SK-N-SH treated with all-trans-retinoic acid at 6 μM for 48 hours (cell line): ENCODE measurements at regions not wholly inside any gene's neighbourhood (a gene's known extent, or its start where the extent isn't known, plus 50 kb on each side); places are given as distances from the start of the nearest gene placed in this dataset.

Experiments
- ATAC-seq: fragments of 200-7000 bp; cut with Tn5 transposase; 3 replicates; pipeline ENCODE4 v1.9.1; 2020; ENCODE audit warnings: mild to moderate bottlenecking, moderate library complexity
- ARNTL ChIP-seq: fragments of 450-650 bp; formaldehyde crosslinking; IDR thresholded peaks from 2 replicates; pipeline ENCODE4 v1.5.0; 2020; ENCODE audit warnings: low read depth, mild to moderate bottlenecking, moderate library complexity, borderline replicate concordance
- BACH2 ChIP-seq: fragments of 250-450 bp; sonication (Bioruptor Pico); IDR thresholded peaks from 2 replicates; pipeline ENCODE4 v1.9.0; 2021; ENCODE audit warnings: mild to moderate bottlenecking, borderline replicate concordance
- CSDC2 ChIP-seq: fragments of 250-450 bp; sonication (Bioruptor Pico); IDR thresholded peaks from 2 replicates; pipeline ENCODE4 v1.5.0; 2020; ENCODE audit warnings: mild to moderate bottlenecking, moderate library complexity
- ESRRG ChIP-seq: fragments of 250-450 bp; sonication (Bioruptor Pico); IDR thresholded peaks from 2 replicates; pipeline ENCODE4 v1.6.1; 2021; ENCODE audit warnings: mild to moderate bottlenecking
- GLIS3 ChIP-seq: fragments of 250-450 bp; sonication (Bioruptor Pico); IDR thresholded peaks from 2 replicates; pipeline ENCODE4 v1.5.0; 2020; ENCODE audit warnings: mild to moderate bottlenecking, moderate library complexity
- ISL1 ChIP-seq: fragments of 250-450 bp; sonication (Bioruptor Pico); IDR thresholded peaks from 2 replicates; pipeline ENCODE4 v2.1.2; 2022; ENCODE audit warnings: mild to moderate bottlenecking, moderate library complexity
- OSR1 ChIP-seq: fragments of 250-450 bp; sonication (Bioruptor Pico); IDR thresholded peaks from 2 replicates; pipeline ENCODE4 v1.8.0; 2022; ENCODE audit warnings: moderate library complexity, mild to moderate bottlenecking, inconsistent platforms
- PPARA ChIP-seq: fragments of 250-450 bp; sonication (Bioruptor Pico); IDR thresholded peaks from 2 replicates; pipeline ENCODE4 v1.5.0; 2020; ENCODE audit warnings: mild to moderate bottlenecking, borderline replicate concordance
- RARB ChIP-seq: fragments of 250-450 bp; sonication (Bioruptor Pico); IDR thresholded peaks from 2 replicates; pipeline ENCODE4 v1.8.0; 2021; ENCODE audit warnings: mild to moderate bottlenecking, moderate library complexity
- SNAI2 ChIP-seq: fragments of 250-450 bp; sonication (Bioruptor Pico); IDR thresholded peaks from 2 replicates; pipeline ENCODE4 v1.5.0; 2020; ENCODE audit warnings: mild to moderate bottlenecking, moderate library complexity
- TCF4 ChIP-seq: fragments of 250-450 bp; sonication (Bioruptor Pico); IDR thresholded peaks from 2 replicates; pipeline ENCODE4 v1.8.0; 2021; ENCODE audit warnings: mild to moderate bottlenecking, moderate library complexity, borderline replicate concordance
- TOX ChIP-seq: fragments of 250-450 bp; sonication (Bioruptor Pico); IDR thresholded peaks from 2 replicates; pipeline ENCODE4 v1.8.0; 2021; ENCODE audit warnings: mild to moderate bottlenecking, moderate library complexity, borderline replicate concordance
- ZC3H10 ChIP-seq: fragments of 250-450 bp; sonication (Bioruptor Pico); IDR thresholded peaks from 2 replicates; pipeline ENCODE4 v1.5.1; 2021; ENCODE audit warnings: mild to moderate bottlenecking, moderate library complexity
- ZFP3 ChIP-seq: fragments of 250-450 bp; sonication (Bioruptor Pico); IDR thresholded peaks from 2 replicates; pipeline ENCODE4 v1.5.0; 2020; ENCODE audit warnings: mild to moderate bottlenecking, moderate library complexity
- ZFP30 ChIP-seq: fragments of 450-650 bp; formaldehyde crosslinking; IDR thresholded peaks from 2 replicates; pipeline ENCODE4 v1.5.0; 2022; ENCODE audit warnings: mild to moderate bottlenecking, moderate library complexity
- ZNF565 ChIP-seq: fragments of 450-650 bp; formaldehyde crosslinking; conservative IDR thresholded peaks from 2 replicates; pipeline ENCODE4 v1.5.0; 2020; ENCODE audit warnings: low read depth, mild to moderate bottlenecking, moderate library complexity
- ZNF70 ChIP-seq: fragments of 450-650 bp; formaldehyde crosslinking; IDR thresholded peaks from 2 replicates; pipeline ENCODE4 v1.5.0; 2020; ENCODE audit warnings: mild to moderate bottlenecking, moderate library complexity
- ZNF8 ChIP-seq: fragments of 450-650 bp; formaldehyde crosslinking; IDR thresholded peaks from 2 replicates; pipeline ENCODE4 v1.5.0; 2020; ENCODE audit warnings: mild to moderate bottlenecking, moderate library complexity
- TF ChIP-seq, protein P1 (sequence below): fragments of 250-450 bp; sonication (Bioruptor Pico); IDR thresholded peaks from 2 replicates; pipeline ENCODE4 v1.8.0; 2021; ENCODE audit warnings: low read depth, mild to moderate bottlenecking, moderate library complexity, borderline replicate concordance
- TF ChIP-seq, protein P2 (sequence below): fragments of 250-450 bp; sonication (Bioruptor Pico); IDR thresholded peaks from 2 replicates; pipeline ENCODE4 v1.5.0; 2020; ENCODE audit warnings: mild to moderate bottlenecking, moderate library complexity
- TF ChIP-seq, protein P3 (sequence below): fragments of 250-450 bp; sonication (Bioruptor Pico); IDR thresholded peaks from 2 replicates; pipeline ENCODE4 v1.8.0; 2020; ENCODE audit warnings: mild to moderate bottlenecking, moderate library complexity, borderline replicate concordance
- TF ChIP-seq, protein P4 (sequence below): fragments of 250-450 bp; sonication (Bioruptor Pico); IDR thresholded peaks from 2 replicates; pipeline ENCODE4 v1.5.1; 2021; ENCODE audit warnings: mild to moderate bottlenecking, moderate library complexity
- TF ChIP-seq, protein P5 (sequence below): fragments of 250-450 bp; sonication (Bioruptor Pico); IDR thresholded peaks from 2 replicates; pipeline ENCODE4 v1.5.1; 2020; ENCODE audit warnings: low read depth, mild to moderate bottlenecking, moderate library complexity

DNA sequence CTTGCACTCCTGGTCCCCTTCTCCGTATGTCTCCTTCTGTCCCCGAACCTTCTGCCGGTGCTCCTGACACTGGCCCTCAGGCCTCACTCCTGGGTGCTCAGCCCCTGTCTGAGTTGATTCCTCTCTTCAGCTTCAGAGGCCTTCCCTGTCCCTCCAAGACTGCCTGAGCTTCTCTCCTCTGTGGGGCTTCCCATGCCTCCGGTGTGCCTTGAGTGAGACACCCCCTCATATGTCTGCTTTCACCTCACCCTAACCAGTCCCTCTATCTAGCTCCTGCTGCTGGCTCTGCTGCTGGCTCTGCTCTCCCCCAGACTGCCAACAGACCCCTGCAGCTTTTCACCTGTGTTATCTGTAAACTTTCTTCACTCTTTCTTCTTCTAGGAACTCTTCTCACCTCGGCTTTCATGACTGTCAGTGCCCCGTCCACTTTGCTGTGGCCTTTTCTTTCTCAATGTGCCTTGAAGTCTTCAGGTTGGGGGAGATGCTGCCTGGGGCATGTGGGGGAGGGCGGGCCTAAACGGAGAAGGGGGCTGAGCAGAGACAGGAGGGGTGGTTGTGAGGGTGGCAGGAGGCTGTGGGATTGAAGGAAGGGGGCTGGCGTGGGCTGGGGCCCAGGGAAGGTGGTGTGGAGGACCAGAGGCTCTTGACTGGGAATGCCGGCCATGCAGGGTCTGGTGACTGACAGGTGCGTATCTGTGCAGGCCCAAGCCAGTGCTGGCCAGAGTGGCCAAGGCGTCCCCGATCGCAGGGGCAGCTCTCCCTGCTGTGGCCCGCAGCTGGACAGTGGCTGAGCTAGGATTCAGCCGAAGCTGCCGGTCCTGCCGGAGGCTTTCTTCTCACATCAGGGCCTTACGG is 81.3 kb downstream of the METRNL start:
- no peak for ATAC-seq
- TF ChIP-seq, protein P1, sequence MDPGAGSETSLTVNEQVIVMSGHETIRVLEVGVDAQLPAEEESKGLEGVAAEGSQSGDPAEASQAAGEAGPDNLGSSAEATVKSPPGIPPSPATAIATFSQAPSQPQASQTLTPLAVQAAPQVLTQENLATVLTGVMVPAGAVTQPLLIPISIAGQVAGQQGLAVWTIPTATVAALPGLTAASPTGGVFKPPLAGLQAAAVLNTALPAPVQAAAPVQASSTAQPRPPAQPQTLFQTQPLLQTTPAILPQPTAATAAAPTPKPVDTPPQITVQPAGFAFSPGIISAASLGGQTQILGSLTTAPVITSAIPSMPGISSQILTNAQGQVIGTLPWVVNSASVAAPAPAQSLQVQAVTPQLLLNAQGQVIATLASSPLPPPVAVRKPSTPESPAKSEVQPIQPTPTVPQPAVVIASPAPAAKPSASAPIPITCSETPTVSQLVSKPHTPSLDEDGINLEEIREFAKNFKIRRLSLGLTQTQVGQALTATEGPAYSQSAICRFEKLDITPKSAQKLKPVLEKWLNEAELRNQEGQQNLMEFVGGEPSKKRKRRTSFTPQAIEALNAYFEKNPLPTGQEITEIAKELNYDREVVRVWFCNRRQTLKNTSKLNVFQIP (CRISPR knock-in tag) = no peak
- TF ChIP-seq OSR1 (CRISPR knock-in tag) = no peak
- no peak for TF ChIP-seq PPARA
- no peak for TF ChIP-seq ZC3H10 (CRISPR knock-in tag)
- TF ChIP-seq ZNF70 (CRISPR knock-in tag) = no peak
- TF ChIP-seq RARB (CRISPR knock-in tag) = no peak
- no peak for TF ChIP-seq ZNF565 (CRISPR knock-in tag)
- TF ChIP-seq, protein P2, sequence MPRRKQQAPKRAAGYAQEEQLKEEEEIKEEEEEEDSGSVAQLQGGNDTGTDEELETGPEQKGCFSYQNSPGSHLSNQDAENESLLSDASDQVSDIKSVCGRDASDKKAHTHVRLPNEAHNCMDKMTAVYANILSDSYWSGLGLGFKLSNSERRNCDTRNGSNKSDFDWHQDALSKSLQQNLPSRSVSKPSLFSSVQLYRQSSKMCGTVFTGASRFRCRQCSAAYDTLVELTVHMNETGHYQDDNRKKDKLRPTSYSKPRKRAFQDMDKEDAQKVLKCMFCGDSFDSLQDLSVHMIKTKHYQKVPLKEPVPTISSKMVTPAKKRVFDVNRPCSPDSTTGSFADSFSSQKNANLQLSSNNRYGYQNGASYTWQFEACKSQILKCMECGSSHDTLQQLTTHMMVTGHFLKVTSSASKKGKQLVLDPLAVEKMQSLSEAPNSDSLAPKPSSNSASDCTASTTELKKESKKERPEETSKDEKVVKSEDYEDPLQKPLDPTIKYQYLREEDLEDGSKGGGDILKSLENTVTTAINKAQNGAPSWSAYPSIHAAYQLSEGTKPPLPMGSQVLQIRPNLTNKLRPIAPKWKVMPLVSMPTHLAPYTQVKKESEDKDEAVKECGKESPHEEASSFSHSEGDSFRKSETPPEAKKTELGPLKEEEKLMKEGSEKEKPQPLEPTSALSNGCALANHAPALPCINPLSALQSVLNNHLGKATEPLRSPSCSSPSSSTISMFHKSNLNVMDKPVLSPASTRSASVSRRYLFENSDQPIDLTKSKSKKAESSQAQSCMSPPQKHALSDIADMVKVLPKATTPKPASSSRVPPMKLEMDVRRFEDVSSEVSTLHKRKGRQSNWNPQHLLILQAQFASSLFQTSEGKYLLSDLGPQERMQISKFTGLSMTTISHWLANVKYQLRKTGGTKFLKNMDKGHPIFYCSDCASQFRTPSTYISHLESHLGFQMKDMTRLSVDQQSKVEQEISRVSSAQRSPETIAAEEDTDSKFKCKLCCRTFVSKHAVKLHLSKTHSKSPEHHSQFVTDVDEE (CRISPR knock-in tag) = no peak
- TF ChIP-seq, protein P3, sequence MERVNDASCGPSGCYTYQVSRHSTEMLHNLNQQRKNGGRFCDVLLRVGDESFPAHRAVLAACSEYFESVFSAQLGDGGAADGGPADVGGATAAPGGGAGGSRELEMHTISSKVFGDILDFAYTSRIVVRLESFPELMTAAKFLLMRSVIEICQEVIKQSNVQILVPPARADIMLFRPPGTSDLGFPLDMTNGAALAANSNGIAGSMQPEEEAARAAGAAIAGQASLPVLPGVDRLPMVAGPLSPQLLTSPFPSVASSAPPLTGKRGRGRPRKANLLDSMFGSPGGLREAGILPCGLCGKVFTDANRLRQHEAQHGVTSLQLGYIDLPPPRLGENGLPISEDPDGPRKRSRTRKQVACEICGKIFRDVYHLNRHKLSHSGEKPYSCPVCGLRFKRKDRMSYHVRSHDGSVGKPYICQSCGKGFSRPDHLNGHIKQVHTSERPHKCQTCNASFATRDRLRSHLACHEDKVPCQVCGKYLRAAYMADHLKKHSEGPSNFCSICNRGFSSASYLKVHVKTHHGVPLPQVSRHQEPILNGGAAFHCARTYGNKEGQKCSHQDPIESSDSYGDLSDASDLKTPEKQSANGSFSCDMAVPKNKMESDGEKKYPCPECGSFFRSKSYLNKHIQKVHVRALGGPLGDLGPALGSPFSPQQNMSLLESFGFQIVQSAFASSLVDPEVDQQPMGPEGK (CRISPR knock-in tag) = no peak
- no peak for TF ChIP-seq ZNF8 (CRISPR knock-in tag)
- TF ChIP-seq ISL1 (CRISPR knock-in tag) = no peak
- TF ChIP-seq, protein P4, sequence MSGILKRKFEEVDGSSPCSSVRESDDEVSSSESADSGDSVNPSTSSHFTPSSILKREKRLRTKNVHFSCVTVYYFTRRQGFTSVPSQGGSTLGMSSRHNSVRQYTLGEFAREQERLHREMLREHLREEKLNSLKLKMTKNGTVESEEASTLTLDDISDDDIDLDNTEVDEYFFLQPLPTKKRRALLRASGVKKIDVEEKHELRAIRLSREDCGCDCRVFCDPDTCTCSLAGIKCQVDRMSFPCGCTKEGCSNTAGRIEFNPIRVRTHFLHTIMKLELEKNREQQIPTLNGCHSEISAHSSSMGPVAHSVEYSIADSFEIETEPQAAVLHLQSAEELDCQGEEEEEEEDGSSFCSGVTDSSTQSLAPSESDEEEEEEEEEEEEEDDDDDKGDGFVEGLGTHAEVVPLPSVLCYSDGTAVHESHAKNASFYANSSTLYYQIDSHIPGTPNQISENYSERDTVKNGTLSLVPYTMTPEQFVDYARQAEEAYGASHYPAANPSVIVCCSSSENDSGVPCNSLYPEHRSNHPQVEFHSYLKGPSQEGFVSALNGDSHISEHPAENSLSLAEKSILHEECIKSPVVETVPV = no peak
- TF ChIP-seq ZFP3 (CRISPR knock-in tag) = no peak
- TF ChIP-seq BACH2 (CRISPR knock-in tag) = no peak

DNA sequence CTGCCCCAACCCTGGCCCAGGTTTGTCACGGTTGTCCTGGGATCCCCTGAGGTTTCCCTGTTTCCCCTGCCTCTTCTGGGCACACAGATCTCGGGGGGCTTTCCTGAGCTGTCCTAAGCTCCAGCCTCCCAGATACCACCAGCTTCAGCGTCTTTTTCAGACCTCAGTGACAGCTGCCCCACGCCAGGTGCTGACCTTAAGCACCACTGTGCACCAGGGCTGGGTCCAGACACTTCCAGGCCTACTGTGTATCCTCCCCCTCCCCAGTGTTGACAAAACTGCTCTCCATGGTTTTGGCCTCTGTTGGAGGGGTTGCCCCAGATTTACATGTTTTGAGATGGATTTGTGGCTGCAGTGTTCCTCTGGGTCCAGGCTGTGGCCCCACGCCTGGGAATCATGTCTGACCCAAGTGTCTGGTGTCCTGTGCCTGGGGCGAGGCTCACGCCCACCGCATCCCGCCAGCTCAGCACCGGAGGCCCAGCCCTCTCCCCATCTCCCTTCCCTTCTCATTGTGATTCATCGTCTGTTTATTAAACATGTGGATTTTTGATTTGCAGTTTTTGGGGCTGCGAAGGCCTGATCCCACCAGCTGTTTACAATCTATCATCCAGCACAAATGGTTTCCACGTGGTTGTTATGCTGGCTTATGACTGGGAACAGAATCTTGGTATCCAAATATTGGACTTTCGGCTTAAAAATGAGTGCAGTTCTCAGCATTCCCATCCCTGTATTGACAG is 82.1 kb downstream of the METRNL start:
- ATAC-seq = no peak
- no peak for TF ChIP-seq PPARA
- no peak for TF ChIP-seq TCF4
- no peak for TF ChIP-seq ARNTL (CRISPR knock-in tag)
- TF ChIP-seq ZNF565 (CRISPR knock-in tag) = no peak
- no peak for TF ChIP-seq ESRRG
- TF ChIP-seq ZFP30 = no peak
- TF ChIP-seq, protein P1 (CRISPR knock-in tag) = no peak
- TF ChIP-seq, protein P3 (CRISPR knock-in tag) = no peak
- no peak for TF ChIP-seq SNAI2 (CRISPR knock-in tag)
- TF ChIP-seq, protein P5, sequence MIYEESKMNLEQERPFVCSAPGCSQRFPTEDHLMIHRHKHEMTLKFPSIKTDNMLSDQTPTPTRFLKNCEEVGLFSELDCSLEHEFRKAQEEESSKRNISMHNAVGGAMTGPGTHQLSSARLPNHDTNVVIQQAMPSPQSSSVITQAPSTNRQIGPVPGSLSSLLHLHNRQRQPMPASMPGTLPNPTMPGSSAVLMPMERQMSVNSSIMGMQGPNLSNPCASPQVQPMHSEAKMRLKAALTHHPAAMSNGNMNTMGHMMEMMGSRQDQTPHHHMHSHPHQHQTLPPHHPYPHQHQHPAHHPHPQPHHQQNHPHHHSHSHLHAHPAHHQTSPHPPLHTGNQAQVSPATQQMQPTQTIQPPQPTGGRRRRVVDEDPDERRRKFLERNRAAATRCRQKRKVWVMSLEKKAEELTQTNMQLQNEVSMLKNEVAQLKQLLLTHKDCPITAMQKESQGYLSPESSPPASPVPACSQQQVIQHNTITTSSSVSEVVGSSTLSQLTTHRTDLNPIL (CRISPR knock-in tag) = no peak
- no peak for TF ChIP-seq TOX (CRISPR knock-in tag)
- TF ChIP-seq GLIS3 (CRISPR knock-in tag) = no peak
- TF ChIP-seq BACH2 (CRISPR knock-in tag) = no peak
- TF ChIP-seq CSDC2 = no peak
- TF ChIP-seq ZNF70 (CRISPR knock-in tag) = no peak
- no peak for TF ChIP-seq ZFP3 (CRISPR knock-in tag)
- no peak for TF ChIP-seq OSR1 (CRISPR knock-in tag)
- TF ChIP-seq ZNF8 (CRISPR knock-in tag) = no peak
- TF ChIP-seq ISL1 (CRISPR knock-in tag) = no peak
